HFF-Myc (cell line): ENCODE measurements at regions not wholly inside any gene's neighbourhood (a gene's known extent, or its start where the extent isn't known, plus 50 kb on each side); places are given as distances from the start of the nearest gene placed in this dataset.
A peak's percentile ranks its signal among the peaks of the same experiment; 100 is the strongest.

Experiments used
- DNase-seq: peaks from one replicate; pipeline ENCODE4 v3.0.0-alpha.2; 2011; ENCODE audit warnings: low read depth; ENCODE audit errors: extremely low read depth
- H3K4me3 ChIP-seq: replicated peaks from 2 replicates; pipeline ENCODE4 v1.5.1; 2011; ENCODE audit warnings: low read depth, mild to moderate bottlenecking, control low read depth, low read length
- TF ChIP-seq, protein P1 (sequence below): IDR thresholded peaks from 2 replicates; pipeline ENCODE4 v1.5.1; 2012; ENCODE audit warnings: mild to moderate bottlenecking, low read depth, low read length, control low read depth; ENCODE audit errors: missing control alignments

GRCh38 chr7:114862406-114862805, 59.5 kb upstream of the MDFIC start:
- TF ChIP-seq, protein P1, sequence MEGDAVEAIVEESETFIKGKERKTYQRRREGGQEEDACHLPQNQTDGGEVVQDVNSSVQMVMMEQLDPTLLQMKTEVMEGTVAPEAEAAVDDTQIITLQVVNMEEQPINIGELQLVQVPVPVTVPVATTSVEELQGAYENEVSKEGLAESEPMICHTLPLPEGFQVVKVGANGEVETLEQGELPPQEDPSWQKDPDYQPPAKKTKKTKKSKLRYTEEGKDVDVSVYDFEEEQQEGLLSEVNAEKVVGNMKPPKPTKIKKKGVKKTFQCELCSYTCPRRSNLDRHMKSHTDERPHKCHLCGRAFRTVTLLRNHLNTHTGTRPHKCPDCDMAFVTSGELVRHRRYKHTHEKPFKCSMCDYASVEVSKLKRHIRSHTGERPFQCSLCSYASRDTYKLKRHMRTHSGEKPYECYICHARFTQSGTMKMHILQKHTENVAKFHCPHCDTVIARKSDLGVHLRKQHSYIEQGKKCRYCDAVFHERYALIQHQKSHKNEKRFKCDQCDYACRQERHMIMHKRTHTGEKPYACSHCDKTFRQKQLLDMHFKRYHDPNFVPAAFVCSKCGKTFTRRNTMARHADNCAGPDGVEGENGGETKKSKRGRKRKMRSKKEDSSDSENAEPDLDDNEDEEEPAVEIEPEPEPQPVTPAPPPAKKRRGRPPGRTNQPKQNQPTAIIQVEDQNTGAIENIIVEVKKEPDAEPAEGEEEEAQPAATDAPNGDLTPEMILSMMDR, result no peak
- no peak overlapping the region for H3K4me3 ChIP-seq

GRCh38 chr7:114864278-114864677, 57.6 kb upstream of the MDFIC start:
- TF ChIP-seq, protein P1, result no peak

More at GRCh38 chr7:114862406-114862805, 59.5 kb upstream of the MDFIC start:
- no peak for DNase-seq

DNA sequence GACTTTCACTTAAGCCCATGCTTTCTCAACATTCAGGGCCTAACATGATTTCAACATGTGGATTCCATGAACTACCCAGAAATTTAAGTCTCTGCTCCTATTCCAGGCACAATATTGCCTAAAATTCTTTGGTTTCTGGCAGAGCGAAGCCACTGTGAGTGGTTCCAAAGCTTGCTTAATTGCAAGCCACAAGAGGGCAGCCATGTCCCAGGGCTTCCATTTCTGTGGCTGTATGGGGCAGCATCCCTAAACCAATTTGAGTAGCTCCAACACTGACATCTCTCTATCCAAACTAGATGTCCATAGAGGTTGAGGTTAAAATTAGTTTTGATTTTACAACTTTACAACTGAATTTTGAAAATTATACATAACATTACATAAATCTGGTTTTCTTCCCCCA, 56.3 kb upstream of the MDFIC start:
- no peak overlapping the region for H3K4me3 ChIP-seq
- TF ChIP-seq, protein P1, result peak; percentile 76
- peak; percentile 48 for DNase-seq

More at GRCh38 chr7:114864278-114864677, 57.6 kb upstream of the MDFIC start:
- H3K4me3 ChIP-seq, result no peak overlapping the region
- peak; percentile 52 for DNase-seq
